Loucy (cell line): ENCODE measurements at regions not wholly inside any gene's neighbourhood (a gene's known extent, or its start where the extent isn't known, plus 50 kb on each side); places are given as distances from the start of the nearest gene placed in this dataset.
"Not testable (repeated sequence)": the region's sequence is repeated elsewhere in the genome, so short reads cannot be mapped to it uniquely, and the experiment has no call there.

ENCODE experiments used
- CTCF ChIP-seq: fragments of 200-600 bp; sonication (generic); conservative IDR thresholded peaks from 2 replicates; pipeline ENCODE4 v1.5.1; 2014; ENCODE audit warnings: mild to moderate bottlenecking, antibody characterized with exemption, low read length
- EZH2phosphoT487 ChIP-seq: fragments of 200-600 bp; IDR thresholded peaks from 2 replicates; pipeline ENCODE4 v1.6.1; 2018; ENCODE audit warnings: antibody characterized with exemption, mild to moderate bottlenecking, moderate library complexity, borderline replicate concordance

- TF ChIP-seq CTCF, EZH2phosphoT487: not testable (repeated sequence)
These were observed 265.4 kb upstream of the SYNCRIP start for GRCh38 chr6:85908120-85908519.
